ENCODE measurements at regions not wholly inside any gene's neighbourhood (a gene's known extent, or its start where the extent isn't known, plus 50 kb on each side); places are given as distances from the start of the nearest gene placed in this dataset.

- DNase-seq: no peak
Observed at GRCh38 chr6:85396159-85396808, 53.6 kb upstream of the NT5E start.

- no peak for DNase-seq
Observed at GRCh38 chr6:85395746-85396145, 54.1 kb upstream of the NT5E start.

GRCh38 chr6:85394853-85395538 lies 54.9 kb upstream of the NT5E start:
- DNase-seq: peak in 2 of 58 donors; percentile 1 to 27

- DNase-seq: no peak
Observed at GRCh38 chr6:85394199-85394598, 55.7 kb upstream of the NT5E start.

GRCh38 chr6:85392379-85392778 lies 57.5 kb upstream of the NT5E start:
- no peak for DNase-seq

GRCh38 chr6:85390775-85391174 lies 59.1 kb upstream of the NT5E start:
- DNase-seq: no peak

GRCh38 chr6:85390105-85390728 lies 59.7 kb upstream of the NT5E start:
- no peak for DNase-seq

- peak in 1 of 58 donors; percentile 8 for DNase-seq
Observed at GRCh38 chr6:85389151-85389797, 60.6 kb upstream of the NT5E start.

- DNase-seq: peak in 13 of 58 donors; percentile 2 to 67 (median 10)
Observed at GRCh38 chr6:85388531-85388930, 61.4 kb upstream of the NT5E start.

GRCh38 chr6:85385636-85386315 lies 64.1 kb upstream of the NT5E start:
- no peak for DNase-seq

GRCh38 chr6:85383042-85383441 lies 66.8 kb upstream of the NT5E start:
- DNase-seq: no peak

- DNase-seq: no peak
Observed at GRCh38 chr6:85382541-85382940, 67.3 kb upstream of the NT5E start.

- no peak for DNase-seq
Observed at GRCh38 chr6:85372915-85373270, 77.0 kb upstream of the NT5E start.

GRCh38 chr6:85372188-85372914 lies 77.5 kb upstream of the NT5E start:
- no peak for DNase-seq

- no peak for DNase-seq
Observed at GRCh38 chr6:85368631-85369030, 81.3 kb upstream of the NT5E start.

GRCh38 chr6:85364344-85364743 lies 85.5 kb upstream of the NT5E start:
- DNase-seq: no peak

- no peak for DNase-seq
Observed at GRCh38 chr6:85363870-85364269, 86.0 kb upstream of the NT5E start.

GRCh38 chr6:85362652-85363310 lies 87.1 kb upstream of the NT5E start:
- DNase-seq: no peak

GRCh38 chr6:85361643-85362014 lies 88.3 kb upstream of the NT5E start:
- no peak for DNase-seq

Data from anterior cingulate cortex (tissue), 58 donors.